Fibroblast of pulmonary artery (primary cell): ENCODE measurements at regions not wholly inside any gene's neighbourhood (a gene's known extent, or its start where the extent isn't known, plus 50 kb on each side); places are given as distances from the start of the nearest gene placed in this dataset.
A peak's percentile ranks its signal among the peaks of the same experiment; 100 is the strongest.

Experiments
- DNase-seq: peaks from one replicate; pipeline ENCODE4 v3.0.0-alpha.2; 2010; ENCODE audit warnings: low read depth
- H3K4me3 ChIP-seq: replicated peaks from 2 replicates; pipeline ENCODE4 v1.5.1; 2011; ENCODE audit warnings: low read depth, mild to moderate bottlenecking, control low read depth, low read length, moderate library complexity
- CTCF ChIP-seq: IDR thresholded peaks from 2 replicates; pipeline ENCODE4 v1.5.1; 2011; ENCODE audit warnings: mild to moderate bottlenecking, control low read depth, low read length, inconsistent platforms; ENCODE audit errors: missing control alignments

GRCh38 chr4:140236654-140237169 is 82.7 kb upstream of the MAML3 start:
- DNase-seq: no peak
- H3K4me3 ChIP-seq: no peak overlapping the region
- TF ChIP-seq CTCF: no peak

DNA sequence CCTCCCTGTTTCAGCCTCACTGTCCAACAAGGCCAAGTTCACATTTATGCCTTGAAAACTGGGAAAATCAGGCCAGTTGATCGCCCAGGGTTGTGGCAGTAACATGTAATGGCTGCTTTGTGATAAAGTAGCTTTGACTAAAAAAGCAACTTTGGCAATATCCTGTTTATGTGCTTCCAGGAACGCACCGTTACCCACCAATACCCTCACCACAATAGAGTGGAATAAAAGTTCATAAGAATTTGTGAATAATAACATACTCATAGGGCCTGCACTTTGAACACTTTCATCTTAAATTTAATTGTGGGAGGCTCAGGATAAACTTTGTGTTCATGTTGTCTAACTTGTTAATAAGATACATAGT is 80.7 kb upstream of the MAML3 start:
- TF ChIP-seq CTCF: no peak
- no peak overlapping the region for H3K4me3 ChIP-seq
- DNase-seq: no peak

DNA sequence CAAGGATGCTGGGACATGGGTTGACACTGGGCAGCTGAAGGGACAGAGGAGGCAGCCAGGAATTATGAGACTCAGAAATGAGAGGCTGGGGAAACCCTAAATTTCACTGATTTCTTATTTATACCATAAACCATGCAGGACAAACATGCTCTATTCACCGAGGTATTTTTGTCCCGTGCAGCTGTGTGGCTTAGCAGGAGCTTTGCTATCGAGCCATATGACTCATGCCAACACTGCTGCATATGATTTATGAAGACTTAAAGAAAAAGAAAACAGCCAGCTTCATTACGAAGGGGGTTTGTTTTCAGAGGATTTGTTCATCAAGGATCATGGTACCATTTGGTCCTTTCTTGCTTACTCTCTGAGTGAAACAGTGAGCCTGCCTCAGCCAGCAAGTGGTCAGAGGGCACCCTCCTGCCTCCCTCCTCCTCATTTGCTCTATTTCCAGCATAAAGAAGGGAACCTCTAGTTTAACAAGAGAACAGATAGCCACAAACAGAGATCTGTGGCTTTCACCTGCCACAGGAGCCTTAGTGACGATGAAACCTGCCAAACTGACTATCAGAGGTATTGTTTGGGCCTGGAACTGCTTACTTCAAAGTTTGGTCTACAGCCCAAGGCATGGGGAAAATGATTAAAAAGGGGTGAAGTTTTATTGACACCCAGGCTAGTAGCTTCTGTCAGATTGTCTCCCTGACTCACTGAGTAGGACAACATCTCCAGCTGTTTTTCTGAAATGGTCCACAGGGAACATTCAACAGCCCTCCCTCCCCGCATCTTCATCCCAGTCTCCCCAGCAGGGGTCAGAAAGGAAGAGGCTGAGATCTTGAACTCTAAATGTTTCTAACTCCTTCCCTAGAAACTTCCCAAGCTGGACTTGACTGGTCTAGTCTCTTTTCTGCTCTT is 80.1 kb upstream of the MAML3 start:
- TF ChIP-seq CTCF: no peak
- no peak overlapping the region for H3K4me3 ChIP-seq
- peak; percentile 64 for DNase-seq

GRCh38 chr4:140229881-140230280 is 75.9 kb upstream of the MAML3 start:
- TF ChIP-seq CTCF: no peak
- H3K4me3 ChIP-seq: no peak overlapping the region
- no peak for DNase-seq

GRCh38 chr4:140227286-140227685 is 73.3 kb upstream of the MAML3 start:
- no peak for TF ChIP-seq CTCF
- no peak for DNase-seq
- no peak overlapping the region for H3K4me3 ChIP-seq

DNA sequence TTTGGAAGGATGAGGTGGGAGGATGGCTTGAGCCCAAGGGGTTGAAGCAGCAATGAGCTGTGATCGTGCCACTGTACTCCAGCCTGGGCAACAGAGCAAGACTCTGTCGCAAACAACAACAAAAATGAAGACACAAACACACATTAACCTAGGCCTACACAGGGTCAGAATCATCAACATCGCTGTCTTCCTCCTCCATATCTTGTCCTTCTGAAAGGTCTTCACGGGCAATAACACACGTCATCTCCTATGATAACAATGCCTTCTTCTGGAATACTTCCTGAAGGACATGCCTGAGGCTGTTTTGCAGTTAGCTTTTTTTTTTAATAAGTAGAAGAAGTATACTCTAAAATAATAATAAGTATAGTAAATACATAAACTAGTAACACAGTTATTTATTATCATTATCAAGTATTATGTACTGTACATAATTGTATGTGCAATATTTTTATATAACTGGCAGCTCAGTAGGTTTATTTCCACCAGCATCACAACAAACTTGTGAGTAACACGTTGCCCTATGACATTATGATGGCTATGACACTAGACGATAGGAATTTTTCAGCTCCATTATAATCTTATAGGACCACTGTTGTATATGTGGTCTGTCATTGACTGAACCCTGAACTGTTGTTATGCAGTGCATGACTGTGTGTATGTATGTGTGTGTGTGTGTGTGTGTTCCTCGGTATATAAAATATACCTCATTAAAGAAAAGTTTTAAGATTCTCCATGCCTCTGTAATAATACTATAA is 69.2 kb upstream of the MAML3 start:
- TF ChIP-seq CTCF: no peak
- peak; percentile 54 for DNase-seq
- no peak overlapping the region for H3K4me3 ChIP-seq
